Astrocyte of the cerebellum (primary cell): ENCODE measurements at regions not wholly inside any gene's neighbourhood (a gene's known extent, or its start where the extent isn't known, plus 50 kb on each side); places are given as distances from the start of the nearest gene placed in this dataset.

ENCODE experiments used
- DNase-seq: peaks from one replicate; pipeline ENCODE4 v3.0.0-alpha.2; 2011; ENCODE audit warnings: low read depth
- H3K4me3 ChIP-seq: 2 replicates; pipeline ENCODE4 v1.5.1; 2011; ENCODE audit warnings: mild to moderate bottlenecking, low read depth, low read length, moderate library complexity
- CTCF ChIP-seq: IDR thresholded peaks from 2 replicates; pipeline ENCODE4 v1.5.1; 2012; ENCODE audit warnings: low read length, low read depth, moderate library complexity, mild to moderate bottlenecking; ENCODE audit errors: missing control alignments
- in situ Hi-C: cut with HindIII; loops from 2 replicates; pipeline ENCODE4 v1.10.0; 2017; ENCODE audit warnings: low sequenced_read_pairs

- no peak for TF ChIP-seq CTCF
- H3K4me3 ChIP-seq: no peak overlapping the region
- DNase-seq: no peak
- in situ Hi-C loops: no loop called here
These were observed 1175.4 kb upstream of the TENM4 start for GRCh38 chr11:80616070-80616800.

GRCh38 chr11:80613655-80614054 is 1172.8 kb upstream of the TENM4 start:
- H3K4me3 ChIP-seq: no peak overlapping the region
- in situ Hi-C loops: no loop called here
- no peak for TF ChIP-seq CTCF
- DNase-seq: no peak

GRCh38 chr11:80610516-80610915 is 1169.7 kb upstream of the TENM4 start:
- DNase-seq: no peak
- in situ Hi-C loops: no loop called here
- no peak for TF ChIP-seq CTCF
- no peak overlapping the region for H3K4me3 ChIP-seq

- TF ChIP-seq CTCF: no peak
- no peak overlapping the region for H3K4me3 ChIP-seq
- no peak for DNase-seq
- in situ Hi-C loops: no loop called here
These were observed 1162.6 kb upstream of the TENM4 start for GRCh38 chr11:80603472-80603871.

- H3K4me3 ChIP-seq: no peak overlapping the region
- in situ Hi-C loops: no loop called here
- no peak for TF ChIP-seq CTCF
- no peak for DNase-seq
These were observed 1158.1 kb upstream of the TENM4 start for GRCh38 chr11:80598905-80599304.

GRCh38 chr11:80596291-80596810 is 1155.5 kb upstream of the TENM4 start:
- no peak for DNase-seq
- TF ChIP-seq CTCF: no peak
- H3K4me3 ChIP-seq: no peak overlapping the region
- in situ Hi-C loops: no loop called here
